ENCODE measurements at regions not wholly inside any gene's neighbourhood (a gene's known extent, or its start where the extent isn't known, plus 50 kb on each side); places are given as distances from the start of the nearest gene placed in this dataset.

DNA sequence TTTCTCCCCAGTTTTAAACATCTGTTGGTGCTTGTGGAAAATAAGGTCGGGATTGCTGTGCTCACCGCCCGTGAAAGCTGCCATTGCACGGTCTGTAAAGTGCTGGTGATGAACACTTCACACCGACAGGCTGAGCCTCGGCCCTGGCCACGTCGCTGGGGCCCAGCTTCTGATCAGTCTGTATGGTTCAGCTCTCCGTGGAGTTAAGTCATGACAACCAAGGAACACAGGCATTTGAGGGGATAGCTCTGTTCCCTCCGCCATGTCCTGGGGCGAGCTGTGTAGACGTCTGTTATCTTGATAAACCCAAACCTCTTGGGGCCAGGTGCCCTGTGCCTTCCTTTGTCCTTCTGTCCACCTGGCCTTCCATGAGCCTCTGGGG is 110.6 kb downstream of the METRNL start:
- Histone ChIP-seq H3K27ac (ENCODE audit: low read depth, low read length) (no peak overlapping the region), H3K4me1 (ENCODE audit: control insufficient read depth, insufficient read depth, low read length) (no peaks in the 10 kb centered on the region), H3K4me3 (ENCODE audit: low read length) (no peak overlapping the region), H3K36me3 (ENCODE audit: control insufficient read depth, insufficient read depth, low read length) (no peaks in the 10 kb centered on the region), H3K9ac (ENCODE audit: extremely low read depth, low read length, poor library complexity, severe bottlenecking) (no peak overlapping the region), H3K27me3 (ENCODE audit: control insufficient read depth, insufficient read depth, low read length, poor library complexity, severe bottlenecking) (no peaks in the 10 kb centered on the region), H3K9me3 (ENCODE audit: control insufficient read depth, low read length) (no peaks in the 10 kb centered on the region)
- DNase-seq = no peak
- Mint-ChIP-seq H3K36me3 (ENCODE audit: low read depth) (no peaks in the 10 kb centered on the region), H3K9me3 (peaks cover 22% of the 10 kb centered on the region), H3K4me3 (no peak overlapping the region), H3K27me3 (ENCODE audit: insufficient read depth) (no peaks in the 10 kb centered on the region), H3K27ac (no peak overlapping the region), H3K4me1 (no peaks in the 10 kb centered on the region)
- WGBS, 2 experiments (ENCODE audit: insufficient coverage in 1 of 2, insufficient read length in 1 of 2) = 91 to 95% methylated on average over 12 of the region's 12 CpGs
- TF ChIP-seq, protein P1, sequence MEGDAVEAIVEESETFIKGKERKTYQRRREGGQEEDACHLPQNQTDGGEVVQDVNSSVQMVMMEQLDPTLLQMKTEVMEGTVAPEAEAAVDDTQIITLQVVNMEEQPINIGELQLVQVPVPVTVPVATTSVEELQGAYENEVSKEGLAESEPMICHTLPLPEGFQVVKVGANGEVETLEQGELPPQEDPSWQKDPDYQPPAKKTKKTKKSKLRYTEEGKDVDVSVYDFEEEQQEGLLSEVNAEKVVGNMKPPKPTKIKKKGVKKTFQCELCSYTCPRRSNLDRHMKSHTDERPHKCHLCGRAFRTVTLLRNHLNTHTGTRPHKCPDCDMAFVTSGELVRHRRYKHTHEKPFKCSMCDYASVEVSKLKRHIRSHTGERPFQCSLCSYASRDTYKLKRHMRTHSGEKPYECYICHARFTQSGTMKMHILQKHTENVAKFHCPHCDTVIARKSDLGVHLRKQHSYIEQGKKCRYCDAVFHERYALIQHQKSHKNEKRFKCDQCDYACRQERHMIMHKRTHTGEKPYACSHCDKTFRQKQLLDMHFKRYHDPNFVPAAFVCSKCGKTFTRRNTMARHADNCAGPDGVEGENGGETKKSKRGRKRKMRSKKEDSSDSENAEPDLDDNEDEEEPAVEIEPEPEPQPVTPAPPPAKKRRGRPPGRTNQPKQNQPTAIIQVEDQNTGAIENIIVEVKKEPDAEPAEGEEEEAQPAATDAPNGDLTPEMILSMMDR (conservative IDR thresholded peaks at IDR 0.05) = no peak

DNA sequence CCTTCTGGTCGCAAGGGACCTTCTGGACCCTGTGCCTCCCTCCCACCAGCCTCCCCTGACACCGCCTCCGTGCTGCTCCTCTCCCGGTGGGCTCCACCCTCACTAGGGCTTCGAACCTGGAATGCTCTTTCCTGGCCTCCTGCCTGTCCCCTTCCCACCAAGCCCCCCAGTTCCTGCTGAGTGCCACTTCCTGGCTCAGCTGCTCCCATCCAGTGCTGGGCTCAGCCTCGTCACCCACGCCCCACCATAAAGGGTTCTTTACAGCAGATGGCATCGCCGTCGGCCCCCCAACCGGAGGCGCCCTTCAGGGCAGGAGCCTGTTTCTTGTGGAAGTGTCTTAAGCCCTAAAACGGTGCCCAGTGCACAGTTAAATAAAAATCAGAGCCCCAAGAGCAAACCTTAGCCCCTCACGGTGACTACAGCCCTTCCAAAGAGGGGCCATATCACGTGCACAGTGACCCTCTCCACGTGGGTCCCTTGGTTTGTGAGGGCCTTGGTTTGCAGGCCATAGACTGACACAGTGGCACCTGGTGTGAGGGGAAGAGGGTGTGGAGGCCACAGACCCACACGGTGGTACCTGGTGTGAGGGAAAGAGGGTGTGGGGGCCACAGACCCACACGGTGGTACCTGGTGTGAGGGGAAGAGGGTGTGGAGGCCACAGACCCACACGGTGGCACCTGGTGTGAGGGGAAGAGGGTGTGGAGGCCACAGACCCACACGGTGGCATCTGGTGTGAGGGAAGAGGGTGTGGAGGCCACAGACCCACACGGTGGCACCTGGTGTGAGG is 111.4 kb downstream of the METRNL start:
- Histone ChIP-seq H3K27me3 (ENCODE audit: control insufficient read depth, insufficient read depth, low read length, poor library complexity, severe bottlenecking) (no peaks in the 10 kb centered on the region), H3K4me1 (ENCODE audit: control insufficient read depth, insufficient read depth, low read length) (no peaks in the 10 kb centered on the region), H3K4me3 (ENCODE audit: low read length) (no peak overlapping the region), H3K9ac (ENCODE audit: extremely low read depth, low read length, poor library complexity, severe bottlenecking) (no peak overlapping the region), H3K36me3 (ENCODE audit: control insufficient read depth, insufficient read depth, low read length) (no peaks in the 10 kb centered on the region), H3K9me3 (ENCODE audit: control insufficient read depth, low read length) (no peaks in the 10 kb centered on the region), H3K27ac (ENCODE audit: low read depth, low read length) (no peak overlapping the region)
- Mint-ChIP-seq H3K4me3 (no peak overlapping the region), H3K4me1 (no peaks in the 10 kb centered on the region), H3K36me3 (ENCODE audit: low read depth) (no peaks in the 10 kb centered on the region), H3K27ac (no peak overlapping the region), H3K9me3 (peaks cover 26% of the 10 kb centered on the region), H3K27me3 (ENCODE audit: insufficient read depth) (no peaks in the 10 kb centered on the region)
- 84 to 86% methylated on average over 18 to 21 of the region's 21 CpGs for WGBS, 2 experiments (ENCODE audit: insufficient coverage in 1 of 2, insufficient read length in 1 of 2)
- DNase-seq = no peak
- TF ChIP-seq, protein P1 (conservative IDR thresholded peaks at IDR 0.05) = no peak

- Histone ChIP-seq H3K4me1 (ENCODE audit: control insufficient read depth, insufficient read depth, low read length) (no peaks in the 10 kb centered on the region), H3K9me3 (ENCODE audit: control insufficient read depth, low read length) (no peaks in the 10 kb centered on the region), H3K4me3 (ENCODE audit: low read length) (no peak overlapping the region), H3K27me3 (ENCODE audit: control insufficient read depth, insufficient read depth, low read length, poor library complexity, severe bottlenecking) (no peaks in the 10 kb centered on the region), H3K9ac (ENCODE audit: extremely low read depth, low read length, poor library complexity, severe bottlenecking) (no peak overlapping the region), H3K36me3 (ENCODE audit: control insufficient read depth, insufficient read depth, low read length) (no peaks in the 10 kb centered on the region), H3K27ac (ENCODE audit: low read depth, low read length) (no peak overlapping the region)
- H3K9me3 Mint-ChIP-seq = peaks cover 31% of the 10 kb centered on the region
- H3K4me3 Mint-ChIP-seq = no peak overlapping the region
- H3K36me3 Mint-ChIP-seq (ENCODE audit: low read depth) = no peaks in the 10 kb centered on the region
- H3K27ac Mint-ChIP-seq = no peak overlapping the region
- 90 to 92% methylated on average over 7 to 11 of the region's 11 CpGs for WGBS, 2 experiments (ENCODE audit: insufficient coverage in 1 of 2, insufficient read length in 1 of 2)
- TF ChIP-seq, protein P1 (conservative IDR thresholded peaks at IDR 0.05) = no peak
- no peaks in the 10 kb centered on the region for H3K27me3 Mint-ChIP-seq (ENCODE audit: insufficient read depth)
- no peaks in the 10 kb centered on the region for H3K4me1 Mint-ChIP-seq
- DNase-seq = no peak
Observed at GRCh38 chr17:83191388-83192160, 112.2 kb downstream of the METRNL start.

Data from endodermal cell (in vitro differentiated cells).